ENCODE measurements at regions not wholly inside any gene's neighbourhood (a gene's known extent, or its start where the extent isn't known, plus 50 kb on each side); places are given as distances from the start of the nearest gene placed in this dataset.
"Not testable (repeated sequence)": the region's sequence is repeated elsewhere in the genome, so short reads cannot be mapped to it uniquely, and the experiment has no call there.

- no peak for TF ChIP-seq CTCF (IDR thresholded peaks at IDR 0.05)
- Mint-ChIP-seq H3K9me3 (ENCODE audit: unreplicated experiment) (peaks cover 10% of the 10 kb centered on the region), H3K27me3 (ENCODE audit: unreplicated experiment) (no peaks in the 10 kb centered on the region), H3K36me3 (ENCODE audit: unreplicated experiment) (no peaks in the 10 kb centered on the region), H3K4me1 (ENCODE audit: unreplicated experiment) (peaks cover 26% of the 10 kb centered on the region), H3K4me3 (ENCODE audit: unreplicated experiment) (no peak overlapping the region), H3K27ac (ENCODE audit: unreplicated experiment) (peak overlapping the region; percentile 63)
- DNase-seq (ENCODE audit: extremely low spot score, unreplicated experiment), result no peak
Observed at GRCh38 chr17:53462393-53462811, 360.3 kb upstream of the KIF2B start.

DNA sequence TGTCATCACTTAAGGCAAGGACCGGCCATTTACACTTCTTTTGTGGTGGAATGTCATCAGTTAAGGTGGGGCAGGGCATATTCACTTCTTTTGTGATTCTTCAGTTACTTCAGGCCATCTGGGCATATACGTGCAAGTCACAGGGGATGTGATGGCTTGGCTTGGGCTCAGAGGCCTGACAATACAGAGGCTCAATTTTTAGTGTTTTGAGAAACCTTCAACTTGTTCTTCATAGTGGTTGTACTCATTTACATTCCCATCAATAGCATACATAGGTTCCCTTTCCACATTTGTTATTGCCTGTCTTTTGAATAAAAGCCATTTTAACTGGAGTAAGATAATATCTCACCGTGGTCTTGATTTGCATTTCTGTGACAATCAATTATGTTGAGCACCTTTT lies 366.8 kb upstream of the KIF2B start:
- H3K36me3 Mint-ChIP-seq (ENCODE audit: unreplicated experiment); DNase-seq (ENCODE audit: extremely low spot score, unreplicated experiment); H3K27me3 Mint-ChIP-seq (ENCODE audit: unreplicated experiment); H3K4me1 Mint-ChIP-seq (ENCODE audit: unreplicated experiment); H3K4me3 Mint-ChIP-seq (ENCODE audit: unreplicated experiment); H3K27ac Mint-ChIP-seq (ENCODE audit: unreplicated experiment): not testable (repeated sequence)
- H3K9me3 Mint-ChIP-seq (ENCODE audit: unreplicated experiment), result peaks cover 10% of the 10 kb centered on the region

GRCh38 chr17:53454337-53454736 lies 368.4 kb upstream of the KIF2B start:
- peaks cover 3% of the 10 kb centered on the region for H3K9me3 Mint-ChIP-seq (ENCODE audit: unreplicated experiment)
- no peaks in the 10 kb centered on the region for H3K36me3 Mint-ChIP-seq (ENCODE audit: unreplicated experiment)

GRCh38 chr17:53449324-53449723 lies 373.4 kb upstream of the KIF2B start:
- Mint-ChIP-seq H3K27me3 (ENCODE audit: unreplicated experiment) (peaks cover 7% of the 10 kb centered on the region), H3K4me3 (ENCODE audit: unreplicated experiment) (no peak overlapping the region), H3K4me1 (ENCODE audit: unreplicated experiment) (no peaks in the 10 kb centered on the region), H3K9me3 (ENCODE audit: unreplicated experiment) (no peaks in the 10 kb centered on the region), H3K36me3 (ENCODE audit: unreplicated experiment) (no peaks in the 10 kb centered on the region), H3K27ac (ENCODE audit: unreplicated experiment) (no peak overlapping the region)
- DNase-seq (ENCODE audit: extremely low spot score, unreplicated experiment), result no peak
- TF ChIP-seq CTCF (IDR thresholded peaks at IDR 0.05), result no peak

More at GRCh38 chr17:53454337-53454736, 368.4 kb upstream of the KIF2B start:
- Mint-ChIP-seq H3K4me1 (ENCODE audit: unreplicated experiment) (no peaks in the 10 kb centered on the region), H3K27me3 (ENCODE audit: unreplicated experiment) (peaks cover 11% of the 10 kb centered on the region), H3K4me3 (ENCODE audit: unreplicated experiment) (no peak overlapping the region), H3K27ac (ENCODE audit: unreplicated experiment) (no peak overlapping the region)
- no peak for TF ChIP-seq CTCF (IDR thresholded peaks at IDR 0.05)
- DNase-seq (ENCODE audit: extremely low spot score, unreplicated experiment), result no peak

DNA sequence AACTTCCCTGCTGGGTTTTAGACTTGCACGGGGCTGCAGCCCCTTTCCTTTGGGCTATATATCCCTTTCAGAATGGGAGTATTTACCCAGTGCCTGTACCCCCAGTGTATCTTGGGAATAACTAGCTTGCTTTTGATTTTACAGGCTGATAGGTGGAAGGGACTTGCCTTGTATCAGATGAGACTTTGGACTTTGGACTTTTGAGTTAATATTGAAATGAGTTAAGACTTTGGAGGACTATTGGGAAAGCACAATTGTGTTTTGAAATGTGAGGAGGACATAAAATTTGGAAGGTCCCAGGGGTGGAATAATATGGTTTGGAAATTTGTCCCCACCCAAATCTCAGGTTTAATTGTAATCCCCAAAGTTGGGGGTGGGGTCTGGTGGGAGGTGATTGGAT lies 393.8 kb upstream of the KIF2B start:
- H3K4me3 Mint-ChIP-seq (ENCODE audit: unreplicated experiment), result no peak overlapping the region
- no peak for TF ChIP-seq CTCF (IDR thresholded peaks at IDR 0.05)
- no peaks in the 10 kb centered on the region for H3K36me3 Mint-ChIP-seq (ENCODE audit: unreplicated experiment)
- H3K4me1 Mint-ChIP-seq (ENCODE audit: unreplicated experiment), result no peaks in the 10 kb centered on the region
- H3K9me3 Mint-ChIP-seq (ENCODE audit: unreplicated experiment), result no peaks in the 10 kb centered on the region
- no peak for DNase-seq (ENCODE audit: extremely low spot score, unreplicated experiment)
- H3K27ac Mint-ChIP-seq (ENCODE audit: unreplicated experiment), result no peak overlapping the region
- H3K27me3 Mint-ChIP-seq (ENCODE audit: unreplicated experiment), result peaks cover 12% of the 10 kb centered on the region

DNA sequence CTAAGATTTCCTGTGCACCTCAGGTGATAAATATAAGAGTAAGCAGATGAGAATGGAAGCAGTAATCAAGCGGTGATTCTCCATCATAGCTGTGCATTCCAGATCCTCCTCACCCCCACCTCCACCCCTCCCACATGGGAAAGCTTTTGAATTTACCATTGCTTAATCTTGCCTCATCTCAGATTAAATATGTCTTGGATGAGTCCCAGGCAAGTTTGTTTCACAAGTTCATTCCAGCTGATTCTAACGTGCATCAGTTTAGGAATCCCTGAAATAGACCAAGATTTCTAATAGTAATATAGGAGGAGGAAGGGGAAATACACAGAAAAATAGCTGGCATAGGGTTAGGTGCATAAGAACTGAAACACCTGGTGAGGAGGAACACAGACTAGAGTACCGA lies 396.2 kb upstream of the KIF2B start:
- Mint-ChIP-seq H3K27ac (ENCODE audit: unreplicated experiment) (no peak overlapping the region), H3K27me3 (ENCODE audit: unreplicated experiment) (peaks cover 5% of the 10 kb centered on the region), H3K9me3 (ENCODE audit: unreplicated experiment) (no peaks in the 10 kb centered on the region), H3K36me3 (ENCODE audit: unreplicated experiment) (no peaks in the 10 kb centered on the region), H3K4me1 (ENCODE audit: unreplicated experiment) (no peaks in the 10 kb centered on the region), H3K4me3 (ENCODE audit: unreplicated experiment) (no peak overlapping the region)
- TF ChIP-seq CTCF (IDR thresholded peaks at IDR 0.05), result no peak
- DNase-seq (ENCODE audit: extremely low spot score, unreplicated experiment), result no peak

Measured in osteocyte (in vitro differentiated cells).